H1 (cell line): ENCODE measurements at regions not wholly inside any gene's neighbourhood (a gene's known extent, or its start where the extent isn't known, plus 50 kb on each side); places are given as distances from the start of the nearest gene placed in this dataset.

ENCODE experiments used
- CTCF ChIA-PET: fragments of 300-600 bp; sonication (Branson Sonifier 250); formaldehyde crosslinking; loops from one replicate; lab custom pipeline; 2021; ENCODE audit not compliant: partially characterized antibody; lab: Charles Lee
- POLR2A ChIA-PET: fragments of 300-600 bp; sonication (Branson Sonifier 250); formaldehyde crosslinking; loops from one replicate; lab custom pipeline; 2021; ENCODE audit warnings: inconsistent platforms; ENCODE audit not compliant: partially characterized antibody; lab: Charles Lee
- DNase-seq, 2 experiments: peaks; one replicate each; pipeline versions ENCODE4 v3.0.0 to v3.0.0-alpha.2; 2010 to 2022; ENCODE audit warnings: low spot score in 2 of 2, low read depth in 1 of 2, mixed read lengths in 1 of 2
- FAIRE-seq: peaks from 2 replicates; lab custom pipeline; 2011; peaks lifted over from hg19 to GRCh38; lab: Jason Lieb, UNC
- H2AFZ ChIP-seq: 2 replicates; pipeline ENCODE4 v1.8.1; 2012; ENCODE audit warnings: low read length, inconsistent platforms
- H2AK5ac ChIP-seq: 2 replicates; pipeline ENCODE4 v1.6.1; 2013; ENCODE audit warnings: low read depth, low read length
- H2BK120ac ChIP-seq: replicated peaks from 2 replicates; pipeline ENCODE3; 2013; ENCODE audit warnings: low read depth, low read length, inconsistent platforms
- H2BK12ac ChIP-seq: 2 replicates; pipeline ENCODE4 v1.6.1; 2013; ENCODE audit warnings: low read depth, low read length
- H2BK15ac ChIP-seq: 2 replicates; pipeline ENCODE4 v1.6.1; 2013; ENCODE audit warnings: low read length
- H2BK20ac ChIP-seq: 2 replicates; pipeline ENCODE4 v1.6.1; 2013; ENCODE audit warnings: low read length
- H2BK5ac ChIP-seq: 2 replicates; pipeline ENCODE4 v1.6.1; 2013; ENCODE audit warnings: low read depth, low read length
- H3K14ac ChIP-seq: 2 replicates; pipeline ENCODE4 v1.6.1; 2013; ENCODE audit warnings: inconsistent platforms; ENCODE audit not compliant: insufficient read length
- H3K18ac ChIP-seq: 2 replicates; pipeline ENCODE4 v1.6.1; 2013; ENCODE audit warnings: low read length; ENCODE audit errors: extremely low read depth
- H3K23ac ChIP-seq: 2 replicates; pipeline ENCODE4 v1.6.1; 2013; ENCODE audit warnings: inconsistent platforms; ENCODE audit not compliant: insufficient read length
- H3K23me2 ChIP-seq: 2 replicates; pipeline ENCODE4 v1.6.1; 2013; ENCODE audit warnings: low read depth, low read length
- H3K27ac ChIP-seq: 2 replicates; pipeline ENCODE4 v1.6.1; 2011; ENCODE audit warnings: low read depth, low read length, inconsistent platforms
- H3K27me3 ChIP-seq, 4 experiments: replicated peaks in 1 of 4; 1 replicate in 1 of 4; 2 replicates in 3 of 4; pipeline versions ENCODE4 v1.6.1 to v1.8.1; 2011 to 2013; ENCODE audit warnings: low read length in 3 of 4, mild to moderate bottlenecking in 3 of 4, inconsistent platforms in 2 of 4, mixed read lengths in 2 of 4, moderate library complexity in 1 of 4; ENCODE audit not compliant: control insufficient read depth in 3 of 4, insufficient read depth in 3 of 4; ENCODE audit errors: extremely low read depth in 1 of 4
- H3K36me3 ChIP-seq, 4 experiments: 2 replicates each; pipeline versions ENCODE4 v1.6.1 to v1.8.1; 2011 to 2013; ENCODE audit warnings: mild to moderate bottlenecking in 4 of 4, low read length in 3 of 4, moderate library complexity in 2 of 4, control low read depth in 1 of 4, inconsistent platforms in 1 of 4; ENCODE audit not compliant: insufficient read depth in 4 of 4, control insufficient read depth in 2 of 4
- H3K4ac ChIP-seq: replicated peaks from 2 replicates; pipeline ENCODE3; 2013; ENCODE audit warnings: low read length, low read depth, mixed read lengths, inconsistent platforms; ENCODE audit not compliant: insufficient read length
- H3K4me1 ChIP-seq, 4 experiments: replicated peaks in 1 of 4; 1 replicate in 1 of 4; 2 replicates in 3 of 4; pipeline versions ENCODE4 v1.6.1 to v1.8.1; 2011 to 2013; ENCODE audit warnings: low read length in 3 of 4, inconsistent platforms in 2 of 4, mixed read lengths in 1 of 4; ENCODE audit not compliant: insufficient read depth in 4 of 4, control insufficient read depth in 3 of 4
- H3K4me2 ChIP-seq, 2 experiments: 2 replicates each; pipeline versions ENCODE4 v1.6.1 to v1.8.1; 2011 to 2013; ENCODE audit warnings: low read depth in 2 of 2, low read length in 2 of 2, control low read depth in 1 of 2, inconsistent platforms in 1 of 2, mild to moderate bottlenecking in 1 of 2; ENCODE audit not compliant: insufficient read depth in 1 of 2
- H3K4me3 ChIP-seq, 4 experiments: fragments of 200-600, 300-600 bp in 1 of 4; sonication (generic), shearing (Covaris generic), sonication (Bioruptor Twin) in 1 of 4; 2 replicates each; pipeline versions ENCODE4 v1.5.1 to v1.8.1; 2011 to 2016; ENCODE audit warnings: low read length in 4 of 4, low read depth in 3 of 4, control low read depth in 2 of 4, inconsistent platforms in 2 of 4, mild to moderate bottlenecking in 2 of 4, mixed read lengths in 1 of 4, moderate library complexity in 1 of 4; ENCODE audit not compliant: insufficient read depth in 2 of 4; ENCODE audit errors: extremely low read depth in 1 of 4
- H3K56ac ChIP-seq: replicated peaks from 2 replicates; pipeline ENCODE3; 2013; ENCODE audit warnings: low read depth, mild to moderate bottlenecking, mixed read lengths, low read length, inconsistent platforms; ENCODE audit not compliant: insufficient read length
- H3K79me1 ChIP-seq: 2 replicates; pipeline ENCODE4 v1.6.1; 2013; ENCODE audit warnings: low read depth, low read length, control low read depth
- H3K79me2 ChIP-seq, 2 experiments: 2 replicates each; pipeline versions ENCODE4 v1.6.1 to v1.8.1; 2012 to 2013; ENCODE audit warnings: low read length in 2 of 2, mild to moderate bottlenecking in 2 of 2, inconsistent platforms in 1 of 2; ENCODE audit not compliant: insufficient read depth in 2 of 2, control insufficient read depth in 1 of 2
- H3K9ac ChIP-seq, 4 experiments: replicated peaks in 1 of 4; 1 replicate in 1 of 4; 2 replicates in 3 of 4; pipeline versions ENCODE4 v1.6.1 to v1.8.1; 2011 to 2013; ENCODE audit warnings: low read depth in 3 of 4, low read length in 3 of 4, control low read depth in 2 of 4, mild to moderate bottlenecking in 2 of 4, moderate library complexity in 2 of 4, inconsistent platforms in 1 of 4; ENCODE audit errors: extremely low read depth in 1 of 4
- H3K9me3 ChIP-seq, 2 experiments: 2 replicates each; pipeline versions ENCODE4 v1.6.1 to v1.8.1; 2012 to 2013; ENCODE audit warnings: mild to moderate bottlenecking in 2 of 2, moderate library complexity in 2 of 2, control low read depth in 1 of 2, inconsistent platforms in 1 of 2, low read depth in 1 of 2, low read length in 1 of 2, mixed read lengths in 1 of 2; ENCODE audit not compliant: insufficient read depth in 2 of 2
- H4K20me1 ChIP-seq, 2 experiments: replicated peaks in 1 of 2; 2 replicates each; pipeline versions ENCODE3 to v1.8.1; 2011 to 2013; ENCODE audit warnings: inconsistent platforms in 2 of 2, low read length in 2 of 2, mild to moderate bottlenecking in 1 of 2; ENCODE audit not compliant: insufficient read depth in 2 of 2, control insufficient read depth in 1 of 2
- H4K5ac ChIP-seq: 2 replicates; pipeline ENCODE4 v1.6.1; 2013; ENCODE audit warnings: low read length, low read depth, mixed read lengths, inconsistent platforms; ENCODE audit not compliant: insufficient read length
- H4K8ac ChIP-seq: 2 replicates; pipeline ENCODE4 v1.8.0; 2013; ENCODE audit warnings: mild to moderate bottlenecking, moderate library complexity, low read length, inconsistent platforms; ENCODE audit not compliant: insufficient read depth; ENCODE audit errors: extremely low read depth
- H4K91ac ChIP-seq: replicated peaks from 2 replicates; pipeline ENCODE3; 2013; ENCODE audit warnings: low read length, mixed read lengths, inconsistent platforms; ENCODE audit not compliant: insufficient read length
- BRCA1 ChIP-seq: IDR thresholded peaks from 2 replicates; pipeline ENCODE4 v1.6.1; 2012; ENCODE audit warnings: low read depth, low read length, improper control_type of control experiment
- CBX5 ChIP-seq: fragments of 300-800, 300-1000 bp; sonication (generic); IDR thresholded peaks from 2 replicates; pipeline ENCODE4 v1.7.1; 2016; ENCODE audit warnings: antibody characterized with exemption, low read length, low read depth
- CEBPB ChIP-seq: IDR thresholded peaks from 2 replicates; pipeline ENCODE4 v1.6.1; 2012; ENCODE audit warnings: low read depth, low read length
- CHD1 ChIP-seq: IDR thresholded peaks from 2 replicates; pipeline ENCODE4 v1.6.1; 2012; ENCODE audit warnings: low read depth, low read length, improper control_type of control experiment
- FOSL1 ChIP-seq: IDR thresholded peaks from 2 replicates; pipeline ENCODE4 v1.6.1; 2011; ENCODE audit warnings: mild to moderate bottlenecking, low read depth, low read length, moderate library complexity; ENCODE audit not compliant: insufficient read depth
- GABPA ChIP-seq: IDR thresholded peaks from 2 replicates; pipeline ENCODE4 v1.6.1; 2011; ENCODE audit warnings: mild to moderate bottlenecking, low read length, moderate library complexity, borderline replicate concordance; ENCODE audit not compliant: insufficient read depth
- HDAC6 ChIP-seq: IDR thresholded peaks from one replicate; pipeline ENCODE4 v1.7.1; 2012; ENCODE audit warnings: low read depth, mild to moderate bottlenecking, inconsistent platforms, low read length, moderate library complexity
- KDM4A ChIP-seq: IDR thresholded peaks from one replicate; pipeline ENCODE4 v1.7.1; 2012; ENCODE audit warnings: low read depth, mild to moderate bottlenecking, moderate library complexity, low read length, inconsistent platforms; ENCODE audit not compliant: severe bottlenecking
- NRF1 ChIP-seq: IDR thresholded peaks from 2 replicates; pipeline ENCODE4 v1.6.1; 2011; ENCODE audit warnings: mild to moderate bottlenecking, low read depth, low read length, improper control_type of control experiment
- SAP30 ChIP-seq: fragments of 300-600 bp; sonication (generic); IDR thresholded peaks from 2 replicates; pipeline ENCODE4 v1.7.1; 2012; ENCODE audit warnings: low read length, moderate library complexity, mild to moderate bottlenecking, inconsistent platforms; ENCODE audit not compliant: insufficient read depth, insufficient replicate concordance
- SIN3A ChIP-seq, 2 experiments: IDR thresholded peaks in 1 of 2; conservative IDR thresholded peaks in 1 of 2; 2 replicates each; pipeline ENCODE4 v1.6.1; 2011 to 2012; ENCODE audit warnings: low read length in 2 of 2, improper control_type of control experiment in 1 of 2, low read depth in 1 of 2, mild to moderate bottlenecking in 1 of 2
- SP4 ChIP-seq: IDR thresholded peaks from 2 replicates; pipeline ENCODE4 v1.6.1; 2012; ENCODE audit warnings: low read length, inconsistent platforms
- WGBS, 2 experiments: shearing (Covaris generic) in 1 of 2; methylation state at CpG; one replicate each; pipeline versions ENCODE4 v1.1.6 to v1.1.7; 2013 to 2015; ENCODE audit warnings: low lambda C conversion rate in 2 of 2, mixed read lengths in 2 of 2, inconsistent platforms in 1 of 2, low coverage in 1 of 2, missing lambda C conversion rate in 1 of 2; ENCODE audit not compliant: insufficient replicate concordance in 2 of 2, insufficient coverage in 1 of 2, insufficient read length in 1 of 2; ENCODE audit errors: extremely low coverage in 1 of 2, missing lambda C conversion rate in 1 of 2; 5-methylcytosine and 5-hydroxymethylcytosine counted together
- TF ChIP-seq, protein P1 (sequence below), 3 experiments: IDR thresholded peaks; 1 replicate in 2 of 3; 2 replicates in 1 of 3; pipeline versions ENCODE4 v1.5.1 to v1.6.1; 2011; ENCODE audit warnings: low read length in 3 of 3, mild to moderate bottlenecking in 3 of 3, inconsistent platforms in 2 of 3, low read depth in 1 of 3, moderate library complexity in 1 of 3; ENCODE audit not compliant: insufficient read depth in 1 of 3; ENCODE audit errors: control extremely low read depth in 1 of 3

DNA sequence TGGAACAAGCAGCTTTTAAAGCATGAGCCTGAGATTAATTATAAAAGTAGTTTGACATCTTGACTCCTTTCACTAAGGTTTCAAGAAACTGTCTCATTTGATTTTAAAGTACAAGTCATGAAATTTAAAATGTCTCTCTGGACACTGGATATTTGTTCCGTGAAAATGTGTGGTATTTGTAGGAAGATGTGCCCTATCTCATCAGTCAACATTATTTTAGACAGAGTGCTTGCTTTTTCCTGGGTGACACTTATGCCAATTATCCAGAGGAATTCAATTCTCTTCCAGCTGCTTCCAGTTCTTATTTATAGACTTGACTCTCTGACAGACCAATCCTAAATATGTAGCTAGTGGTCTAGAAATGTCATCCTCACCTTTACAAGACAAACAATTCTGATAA, 300.4 kb downstream of the PLA2G4A start:
- H3K27ac ChIP-seq, result no peak overlapping the region
- no peaks in the 10 kb centered on the region for H3K36me3 ChIP-seq
- no peak overlapping the region for H3K14ac ChIP-seq
- FAIRE-seq (no peak), DNase-seq (no peak)
- no peak overlapping the region for H2AFZ ChIP-seq
- H2BK120ac ChIP-seq, result no peak overlapping the region
- H3K18ac ChIP-seq, result no peak overlapping the region
- H3K4me2 ChIP-seq, result no peak overlapping the region
- H3K23me2 ChIP-seq, result no peaks in the 10 kb centered on the region
- H2BK20ac ChIP-seq, result no peak overlapping the region
- no peak overlapping the region for H3K4ac ChIP-seq
- no peak overlapping the region for H3K23ac ChIP-seq
- WGBS, 2 experiments, result 93% methylated on average over 1 of the region's 1 CpG; no CpG with 5 or more reads in 1 of the 2 experiments
- H4K8ac ChIP-seq, result no peak overlapping the region
- no peak overlapping the region for H2BK12ac ChIP-seq
- no peak overlapping the region for H2AK5ac ChIP-seq
- H3K56ac ChIP-seq, result no peak overlapping the region
- no peak overlapping the region for H2BK15ac ChIP-seq
- no peak overlapping the region for H4K91ac ChIP-seq
- H3K4me1 ChIP-seq, result no peaks in the 10 kb centered on the region
- no peaks in the 10 kb centered on the region for H3K79me1 ChIP-seq
- H3K27me3 ChIP-seq, result no peaks in the 10 kb centered on the region
- H4K5ac ChIP-seq, result no peak overlapping the region
- ChIA-PET CTCF (no interaction called here), POLR2A (no interaction called here)
- no peaks in the 10 kb centered on the region for H3K9me3 ChIP-seq
- H3K79me2 ChIP-seq, result no peaks in the 10 kb centered on the region
- no peak overlapping the region for H2BK5ac ChIP-seq
- H4K20me1 ChIP-seq, result no peaks in the 10 kb centered on the region
- no peak overlapping the region for H3K4me3 ChIP-seq
- no peak overlapping the region for H3K9ac ChIP-seq
- TF ChIP-seq CBX5, result no peak
- no peak for TF ChIP-seq GABPA
- TF ChIP-seq SIN3A (conservative IDR thresholded peaks at IDR 0.05 in 1 of 2, IDR thresholded peaks at IDR 0.05 in 1 of 2; ENCODE audit: low read depth in 1 of 2, low read length in 2 of 2), result no peak
- TF ChIP-seq SP4, result no peak
- no peak for TF ChIP-seq NRF1
- TF ChIP-seq CEBPB, result no peak
- no peak for TF ChIP-seq HDAC6
- TF ChIP-seq SAP30, result no peak
- no peak for TF ChIP-seq FOSL1
- TF ChIP-seq, protein P1, sequence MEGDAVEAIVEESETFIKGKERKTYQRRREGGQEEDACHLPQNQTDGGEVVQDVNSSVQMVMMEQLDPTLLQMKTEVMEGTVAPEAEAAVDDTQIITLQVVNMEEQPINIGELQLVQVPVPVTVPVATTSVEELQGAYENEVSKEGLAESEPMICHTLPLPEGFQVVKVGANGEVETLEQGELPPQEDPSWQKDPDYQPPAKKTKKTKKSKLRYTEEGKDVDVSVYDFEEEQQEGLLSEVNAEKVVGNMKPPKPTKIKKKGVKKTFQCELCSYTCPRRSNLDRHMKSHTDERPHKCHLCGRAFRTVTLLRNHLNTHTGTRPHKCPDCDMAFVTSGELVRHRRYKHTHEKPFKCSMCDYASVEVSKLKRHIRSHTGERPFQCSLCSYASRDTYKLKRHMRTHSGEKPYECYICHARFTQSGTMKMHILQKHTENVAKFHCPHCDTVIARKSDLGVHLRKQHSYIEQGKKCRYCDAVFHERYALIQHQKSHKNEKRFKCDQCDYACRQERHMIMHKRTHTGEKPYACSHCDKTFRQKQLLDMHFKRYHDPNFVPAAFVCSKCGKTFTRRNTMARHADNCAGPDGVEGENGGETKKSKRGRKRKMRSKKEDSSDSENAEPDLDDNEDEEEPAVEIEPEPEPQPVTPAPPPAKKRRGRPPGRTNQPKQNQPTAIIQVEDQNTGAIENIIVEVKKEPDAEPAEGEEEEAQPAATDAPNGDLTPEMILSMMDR (IDR thresholded peaks at IDR 0.05; ENCODE audit: control extremely low read depth in 1 of 3, insufficient read depth in 1 of 3, low read depth in 1 of 3, low read length in 3 of 3), result no peak
- no peak for TF ChIP-seq BRCA1
- no peak for TF ChIP-seq CHD1
- TF ChIP-seq KDM4A, result no peak
